Keratinocyte (primary cell): ENCODE measurements at regions not wholly inside any gene's neighbourhood (a gene's known extent, or its start where the extent isn't known, plus 50 kb on each side); places are given as distances from the start of the nearest gene placed in this dataset.

ENCODE experiments used
- DNase-seq: peaks from one replicate; pipeline ENCODE4 v3.0.0-alpha.2; 2011; ENCODE audit warnings: low read depth, missing footprints, low spot score
- FAIRE-seq: peaks from 2 replicates; lab custom pipeline; 2011; peaks lifted over from hg19 to GRCh38; lab: Jason Lieb, UNC
- H2AFZ ChIP-seq: 2 replicates; pipeline ENCODE4 v1.6.0; 2012; ENCODE audit warnings: low read length, control low read depth, inconsistent platforms; ENCODE audit not compliant: control insufficient read depth
- H3K27ac ChIP-seq: 2 replicates; pipeline ENCODE4 v1.5.1; 2011; ENCODE audit warnings: low read length; ENCODE audit not compliant: control insufficient read depth, insufficient read depth
- H3K27me3 ChIP-seq: 3 replicates; pipeline ENCODE4 v1.6.0; 2011; ENCODE audit warnings: low read length; ENCODE audit not compliant: control insufficient read depth, insufficient read depth; ENCODE audit errors: extremely low read depth
- H3K36me3 ChIP-seq, 2 experiments: 2 replicates in 1 of 2; 3 replicates in 1 of 2; pipeline ENCODE4 v1.5.1; 2011; ENCODE audit warnings: low read length in 2 of 2, mild to moderate bottlenecking in 1 of 2; ENCODE audit not compliant: control insufficient read depth in 2 of 2, insufficient read depth in 2 of 2; ENCODE audit errors: extremely low read depth in 1 of 2
- H3K4me1 ChIP-seq: 3 replicates; pipeline ENCODE4 v1.5.1; 2011; ENCODE audit warnings: low read length; ENCODE audit not compliant: control insufficient read depth, insufficient read depth; ENCODE audit errors: extremely low read depth
- H3K4me2 ChIP-seq: 3 replicates; pipeline ENCODE4 v1.6.0; 2011; ENCODE audit warnings: low read depth, low read length; ENCODE audit not compliant: control insufficient read depth, insufficient read depth; ENCODE audit errors: extremely low read depth
- H3K4me3 ChIP-seq, 3 experiments: fragments of 200-600 bp in 1 of 3; sonication (generic) in 1 of 3; 2 replicates in 2 of 3; 3 replicates in 1 of 3; pipeline ENCODE4 v1.5.1; 2011 to 2016; ENCODE audit warnings: low read length in 3 of 3, mild to moderate bottlenecking in 3 of 3, control low read depth in 2 of 3, inconsistent platforms in 1 of 3, low read depth in 1 of 3, mixed read lengths in 1 of 3, mixed run types in 1 of 3, moderate library complexity in 1 of 3; ENCODE audit not compliant: control insufficient read depth in 2 of 3, insufficient read depth in 2 of 3; ENCODE audit errors: extremely low read depth in 1 of 3
- H3K79me2 ChIP-seq: 2 replicates; pipeline ENCODE4 v1.6.0; 2012; ENCODE audit warnings: low read length; ENCODE audit not compliant: control insufficient read depth, insufficient read depth
- H3K9ac ChIP-seq: 3 replicates; pipeline ENCODE4 v1.6.0; 2011; ENCODE audit warnings: low read length; ENCODE audit not compliant: control insufficient read depth, insufficient read depth; ENCODE audit errors: extremely low read depth
- H3K9me1 ChIP-seq: 3 replicates; pipeline ENCODE4 v1.6.0; 2011; ENCODE audit warnings: low read length; ENCODE audit not compliant: control insufficient read depth, insufficient read depth; ENCODE audit errors: extremely low read depth
- H3K9me3 ChIP-seq: 2 replicates; pipeline ENCODE4 v1.5.1; 2012; ENCODE audit warnings: low read depth, low read length; ENCODE audit not compliant: control insufficient read depth
- H4K20me1 ChIP-seq: 3 replicates; pipeline ENCODE4 v1.6.0; 2011; ENCODE audit warnings: low read length; ENCODE audit not compliant: control insufficient read depth, insufficient read depth; ENCODE audit errors: extremely low read depth
- EZH2 ChIP-seq: IDR thresholded peaks from one replicate; pipeline ENCODE4 v1.6.1; 2012; ENCODE audit warnings: inconsistent platforms, mild to moderate bottlenecking, low read length, moderate library complexity
- dilution Hi-C: fragments of 300-500 bp; cut with MboI; formaldehyde crosslinking; loops from one replicate; pipeline ENCODE4 v1.7.0; 2020; ENCODE audit warnings: low sequenced_read_pairs; ENCODE audit not compliant: extremely low pct_ligation_motif_present
- TF ChIP-seq, protein P1 (sequence below), 3 experiments: IDR thresholded peaks in 1 of 3; conservative IDR thresholded peaks in 1 of 3; optimal IDR thresholded peaks in 1 of 3; 2 replicates in 2 of 3; 3 replicates in 1 of 3; pipeline versions ENCODE3 to v1.5.1; 2011; ENCODE audit warnings: low read length in 3 of 3, mild to moderate bottlenecking in 3 of 3, moderate library complexity in 2 of 3, control low read depth in 1 of 3, inconsistent platforms in 1 of 3; ENCODE audit not compliant: insufficient read depth in 2 of 3; ENCODE audit errors: extremely low read depth in 1 of 3

DNA sequence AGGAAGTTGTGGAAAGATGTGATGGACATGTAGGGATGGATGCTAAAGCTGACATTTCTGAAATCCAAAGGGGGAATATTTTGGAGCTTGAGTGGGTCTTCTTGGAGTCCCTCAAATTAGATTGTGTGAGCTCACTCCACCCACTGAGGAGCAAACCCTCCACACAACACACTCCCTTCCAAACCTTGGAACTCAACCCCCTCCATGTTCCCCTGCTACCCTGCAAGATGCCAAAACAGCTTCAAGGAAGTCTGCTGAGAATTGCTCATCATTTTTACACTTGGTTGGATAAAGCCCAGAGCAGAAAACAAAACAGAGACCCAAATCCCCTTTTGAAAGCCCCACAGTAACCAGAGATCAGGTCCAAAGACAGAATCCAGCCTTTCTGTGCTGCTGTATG lies 103.3 kb upstream of the ERCC4 start:
- DNase-seq (no peak), FAIRE-seq (no peak)
- Histone ChIP-seq H3K27me3 (no peaks in the 10 kb centered on the region), H3K79me2 (no peaks in the 10 kb centered on the region), H3K4me3 (no peak overlapping the region), H3K9ac (no peak overlapping the region), H2AFZ (no peak overlapping the region), H3K36me3 (no peaks in the 10 kb centered on the region), H3K4me1 (no peaks in the 10 kb centered on the region), H3K4me2 (no peak overlapping the region), H3K9me1 (no peaks in the 10 kb centered on the region), H3K9me3 (no peaks in the 10 kb centered on the region), H3K27ac (no peak overlapping the region), H4K20me1 (no peaks in the 10 kb centered on the region)
- dilution Hi-C loops: no loop called here
- TF ChIP-seq, protein P1, sequence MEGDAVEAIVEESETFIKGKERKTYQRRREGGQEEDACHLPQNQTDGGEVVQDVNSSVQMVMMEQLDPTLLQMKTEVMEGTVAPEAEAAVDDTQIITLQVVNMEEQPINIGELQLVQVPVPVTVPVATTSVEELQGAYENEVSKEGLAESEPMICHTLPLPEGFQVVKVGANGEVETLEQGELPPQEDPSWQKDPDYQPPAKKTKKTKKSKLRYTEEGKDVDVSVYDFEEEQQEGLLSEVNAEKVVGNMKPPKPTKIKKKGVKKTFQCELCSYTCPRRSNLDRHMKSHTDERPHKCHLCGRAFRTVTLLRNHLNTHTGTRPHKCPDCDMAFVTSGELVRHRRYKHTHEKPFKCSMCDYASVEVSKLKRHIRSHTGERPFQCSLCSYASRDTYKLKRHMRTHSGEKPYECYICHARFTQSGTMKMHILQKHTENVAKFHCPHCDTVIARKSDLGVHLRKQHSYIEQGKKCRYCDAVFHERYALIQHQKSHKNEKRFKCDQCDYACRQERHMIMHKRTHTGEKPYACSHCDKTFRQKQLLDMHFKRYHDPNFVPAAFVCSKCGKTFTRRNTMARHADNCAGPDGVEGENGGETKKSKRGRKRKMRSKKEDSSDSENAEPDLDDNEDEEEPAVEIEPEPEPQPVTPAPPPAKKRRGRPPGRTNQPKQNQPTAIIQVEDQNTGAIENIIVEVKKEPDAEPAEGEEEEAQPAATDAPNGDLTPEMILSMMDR (optimal IDR thresholded peaks at IDR 0.05 in 1 of 3, IDR thresholded peaks at IDR 0.05 in 1 of 3, conservative IDR thresholded peaks at IDR 0.05 in 1 of 3; ENCODE audit: extremely low read depth in 1 of 3, insufficient read depth in 2 of 3, low read length in 3 of 3): no peak
- no peak for TF ChIP-seq EZH2

DNA sequence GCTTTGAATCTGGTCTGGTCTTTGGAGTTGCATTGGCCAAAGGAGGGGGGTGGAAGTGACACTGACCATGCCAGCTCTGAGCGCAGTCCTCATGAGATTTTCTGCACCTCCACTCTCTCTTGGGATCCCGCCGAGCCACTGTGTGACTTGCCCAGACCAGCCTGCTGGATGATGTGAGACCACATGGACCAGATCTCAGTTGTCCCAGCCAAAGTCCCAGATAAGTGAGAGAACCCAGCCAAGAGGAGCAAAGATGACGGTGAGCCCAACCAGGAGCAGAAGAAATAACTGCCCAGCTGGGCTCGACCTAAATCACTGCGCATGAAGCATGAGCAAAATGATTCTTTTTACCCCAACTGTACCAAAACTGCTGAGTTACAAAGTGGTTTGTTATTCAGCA lies 96.5 kb upstream of the ERCC4 start:
- no peaks in the 10 kb centered on the region for H3K9me1 ChIP-seq
- dilution Hi-C loops: no loop called here
- no peak overlapping the region for H3K27ac ChIP-seq
- H3K4me3 ChIP-seq: no peak overlapping the region
- no peak for TF ChIP-seq EZH2
- TF ChIP-seq, protein P1 (optimal IDR thresholded peaks at IDR 0.05 in 1 of 3, IDR thresholded peaks at IDR 0.05 in 1 of 3, conservative IDR thresholded peaks at IDR 0.05 in 1 of 3; ENCODE audit: extremely low read depth in 1 of 3, insufficient read depth in 2 of 3, low read length in 3 of 3): no peak
- H3K79me2 ChIP-seq: no peaks in the 10 kb centered on the region
- no peak overlapping the region for H2AFZ ChIP-seq
- no peaks in the 10 kb centered on the region for H4K20me1 ChIP-seq
- no peaks in the 10 kb centered on the region for H3K27me3 ChIP-seq
- DNase-seq (no peak), FAIRE-seq (no peak)
- H3K36me3 ChIP-seq: no peaks in the 10 kb centered on the region
- no peak overlapping the region for H3K4me2 ChIP-seq
- no peak overlapping the region for H3K9ac ChIP-seq
- no peaks in the 10 kb centered on the region for H3K4me1 ChIP-seq
- H3K9me3 ChIP-seq: no peaks in the 10 kb centered on the region
